ENCODE measurements at regions not wholly inside any gene's neighbourhood (a gene's known extent, or its start where the extent isn't known, plus 50 kb on each side); places are given as distances from the start of the nearest gene placed in this dataset.
"Not testable (repeated sequence)": the region's sequence is repeated elsewhere in the genome, so short reads cannot be mapped to it uniquely, and the experiment has no call there.

DNA sequence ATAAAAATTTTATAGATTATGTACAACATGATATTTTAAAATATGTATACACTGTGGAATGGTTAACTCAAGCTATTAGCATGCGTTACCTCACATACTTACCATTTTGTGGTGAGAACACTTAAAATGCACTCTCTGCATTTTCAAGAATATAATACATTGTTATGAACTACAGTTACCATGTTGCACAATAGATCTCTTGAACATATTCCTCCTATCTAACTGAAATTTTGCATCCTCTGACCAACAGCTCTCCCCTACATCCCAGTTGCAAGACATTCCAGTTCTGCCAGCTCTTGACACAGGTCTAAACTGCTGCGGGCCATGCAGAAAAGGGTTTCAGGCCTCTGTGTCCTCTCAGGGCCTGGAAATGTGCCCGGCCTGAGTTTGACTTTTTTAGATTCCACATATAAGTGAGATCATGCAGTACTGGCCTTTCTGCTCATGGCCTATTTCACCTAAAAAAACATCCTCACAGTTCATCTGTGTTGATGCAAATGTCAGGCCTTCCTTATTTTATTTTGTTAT lies 113.7 kb downstream of the CDCA7 start:
- DNase-seq, result no peak

DNA sequence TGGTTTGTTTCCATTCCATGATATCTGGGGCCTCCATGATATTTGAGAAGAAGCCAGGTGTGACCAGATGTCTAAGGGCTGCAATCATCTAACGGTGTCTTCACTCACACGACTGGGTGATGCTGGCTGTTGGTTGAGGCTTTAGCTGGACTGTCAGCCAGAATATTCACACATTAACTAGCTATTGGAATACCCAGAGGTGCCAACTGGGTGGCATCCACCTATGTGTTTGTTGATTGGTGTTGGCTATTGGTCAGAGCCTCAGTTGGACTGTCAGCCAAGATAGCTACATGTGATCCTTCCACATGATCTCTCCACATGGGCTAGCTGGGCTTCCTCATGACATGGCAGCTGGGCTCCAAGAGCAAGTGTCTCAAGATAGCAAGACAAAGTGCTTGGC lies 117.4 kb downstream of the CDCA7 start:
- no peak for DNase-seq

DNA sequence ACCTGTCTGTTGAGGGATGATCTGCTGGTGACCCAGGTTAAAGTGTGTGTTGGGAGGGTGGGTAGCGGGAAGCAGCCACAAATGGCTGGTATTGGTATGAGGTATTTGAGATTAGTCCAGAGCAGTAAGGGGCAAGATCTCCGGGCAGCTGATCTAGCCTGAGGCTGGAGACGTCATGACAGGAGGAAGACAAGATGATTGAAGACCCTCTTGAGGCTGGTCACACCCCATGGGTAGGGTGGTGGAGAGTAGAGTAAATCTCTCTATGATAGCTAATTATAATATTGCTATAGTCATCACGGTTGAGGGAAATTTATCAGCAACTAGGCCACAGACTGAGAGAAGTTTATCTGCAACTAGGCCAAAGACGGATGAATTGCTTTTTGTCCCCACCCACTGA lies 128.5 kb downstream of the CDCA7 start:
- DNase-seq, result no peak

DNA sequence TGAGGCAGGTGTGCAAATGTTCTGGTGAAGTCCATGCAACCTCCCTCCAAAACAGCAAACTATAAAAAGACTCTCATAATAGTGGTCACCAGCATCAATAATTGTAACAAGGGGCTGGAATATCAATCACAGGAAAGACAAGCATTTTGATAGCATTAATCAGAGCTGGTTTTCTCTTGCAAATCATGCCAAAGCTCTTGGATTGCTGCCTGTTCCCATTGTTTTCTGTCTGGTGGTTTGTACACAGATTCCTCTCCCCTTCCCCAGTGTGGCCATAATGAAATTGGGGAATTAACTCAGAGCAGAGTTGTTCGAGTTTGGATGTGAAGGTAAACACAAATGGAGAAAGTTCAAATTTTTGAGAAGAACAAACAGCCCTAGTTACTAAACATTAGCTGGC lies 134.2 kb downstream of the CDCA7 start:
- no peak for DNase-seq

DNA sequence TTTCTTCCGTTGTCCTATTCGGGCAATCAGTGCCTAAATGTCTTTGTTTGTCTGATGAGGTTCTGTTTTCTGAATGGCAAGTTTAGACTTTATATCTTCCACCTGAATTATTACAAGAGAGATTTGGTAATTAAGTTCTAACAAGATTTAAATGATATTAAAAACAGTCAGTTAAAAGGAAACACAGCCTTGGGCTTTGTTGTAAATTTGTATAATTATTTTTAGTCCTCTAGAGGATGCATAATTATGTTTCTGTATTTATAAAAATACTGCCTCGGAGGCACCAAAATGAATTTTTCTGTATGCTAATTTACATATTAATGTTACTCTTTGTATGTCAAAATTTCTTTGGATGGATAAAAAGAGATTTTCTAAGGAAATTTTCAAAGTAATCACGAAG lies 136.7 kb downstream of the CDCA7 start:
- DNase-seq, result no peak

DNA sequence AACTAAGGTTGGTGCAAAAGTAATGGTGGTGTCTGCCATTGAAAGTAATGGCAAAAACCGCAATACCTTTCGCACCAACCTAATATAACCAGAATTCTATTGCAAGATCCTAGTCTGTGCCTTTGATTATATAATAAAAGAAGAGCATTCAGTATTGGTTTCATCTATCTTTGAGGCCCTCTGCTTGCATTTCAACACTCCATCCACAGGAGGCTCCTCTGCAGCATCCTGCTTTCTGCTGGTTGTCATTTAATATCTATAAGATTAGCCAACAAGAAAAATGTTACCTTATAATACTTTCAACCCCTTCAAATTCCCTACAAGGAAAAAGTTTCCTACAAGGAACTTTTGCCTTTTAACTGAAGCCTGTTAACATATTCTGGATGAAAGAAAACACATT lies 139.2 kb downstream of the CDCA7 start:
- DNase-seq, result no peak

DNA sequence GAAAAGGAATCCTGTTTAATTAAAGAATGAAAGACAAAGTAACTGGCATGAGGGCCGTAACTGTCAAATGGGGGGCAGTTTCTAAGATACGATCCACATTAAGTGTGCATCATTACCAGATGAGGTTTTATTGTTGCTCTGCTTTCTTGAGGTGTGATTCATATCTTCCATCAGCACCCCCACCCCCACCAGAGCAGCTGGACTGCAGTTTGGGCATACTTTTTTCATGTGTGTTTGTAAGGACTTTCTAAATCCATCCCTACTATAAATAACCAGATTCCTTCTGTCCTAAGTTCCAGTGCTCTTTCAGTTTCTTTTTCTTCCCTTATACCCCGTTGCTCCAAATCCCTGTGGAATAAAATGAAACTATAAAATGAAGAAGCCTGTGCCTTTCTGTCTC lies 142.1 kb downstream of the CDCA7 start:
- DNase-seq, result no peak

DNA sequence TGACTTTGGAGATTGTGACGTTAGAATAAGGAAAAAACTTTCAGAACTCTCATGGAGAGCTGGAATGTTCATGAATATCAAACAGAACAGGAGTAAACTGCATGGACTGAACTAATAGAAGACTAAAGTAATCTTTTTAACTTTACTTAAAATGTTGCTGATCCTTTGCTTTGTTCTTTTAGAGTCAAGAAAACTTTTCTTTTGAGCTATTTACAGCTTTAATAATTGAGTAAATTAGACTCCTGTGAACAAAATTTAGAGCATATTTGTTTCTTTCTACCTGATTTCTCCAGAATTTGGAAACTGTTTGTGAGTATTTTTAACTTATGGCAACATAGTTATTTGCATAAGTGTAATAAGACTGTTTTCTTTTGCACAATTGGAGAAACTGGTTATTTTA lies 146.3 kb downstream of the CDCA7 start:
- DNase-seq, result no peak

DNA sequence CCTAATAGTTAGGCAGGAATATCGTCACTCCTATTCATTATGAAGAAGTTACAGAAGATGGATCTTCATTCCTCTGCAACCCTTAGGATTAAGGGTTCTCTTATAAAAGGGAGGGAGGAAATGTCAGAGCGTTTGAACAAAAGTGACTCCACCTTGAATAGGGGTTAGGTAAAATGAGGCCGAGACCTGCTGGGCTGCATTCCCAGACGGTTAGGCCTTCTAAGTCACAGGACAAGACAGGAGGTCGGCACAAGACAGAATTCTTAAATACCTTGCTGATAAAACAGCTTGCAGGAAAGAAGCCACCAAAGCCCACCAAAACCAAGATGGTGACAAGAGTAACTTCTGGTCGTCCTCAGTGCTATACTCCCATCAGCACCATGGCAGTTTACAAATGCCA lies 147.6 kb downstream of the CDCA7 start:
- DNase-seq, result no peak

DNA sequence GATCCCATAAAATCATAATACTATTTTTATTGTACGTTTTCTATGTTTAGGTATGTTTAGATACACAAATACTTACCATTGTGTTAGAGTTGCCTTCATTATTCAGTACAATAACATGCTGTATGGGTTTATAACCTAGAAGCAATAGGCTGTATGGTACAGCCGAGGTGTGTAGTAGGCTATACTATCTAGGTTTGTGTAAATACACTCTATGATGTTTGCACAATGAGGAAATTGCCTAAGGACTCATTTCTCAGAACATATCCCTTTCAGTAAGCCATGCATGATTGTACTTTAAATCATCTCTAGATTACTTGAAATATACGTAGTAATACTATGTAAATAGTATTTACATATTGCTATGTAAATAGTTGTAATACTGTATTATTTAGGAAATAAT lies 156.7 kb downstream of the CDCA7 start:
- no peak for DNase-seq

DNA sequence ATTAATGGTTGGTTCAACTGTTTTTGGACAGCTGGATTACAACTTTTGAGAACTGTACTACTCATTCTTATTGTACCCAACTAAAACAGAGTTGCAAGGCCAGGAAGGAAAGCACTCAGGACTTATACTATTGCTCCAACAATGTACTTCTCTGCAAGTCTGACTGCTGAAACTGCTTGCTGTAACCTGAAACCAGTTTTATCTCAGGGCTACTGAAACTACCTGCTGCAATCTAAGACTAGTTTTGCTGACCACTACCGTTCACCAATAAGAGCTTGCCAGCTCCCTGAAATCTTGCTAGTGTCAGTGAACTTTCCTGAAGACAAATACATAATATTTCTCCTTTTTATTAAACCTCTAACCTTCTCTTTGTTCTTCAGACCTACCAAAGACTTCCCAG lies 157.3 kb downstream of the CDCA7 start:
- no peak for DNase-seq

DNA sequence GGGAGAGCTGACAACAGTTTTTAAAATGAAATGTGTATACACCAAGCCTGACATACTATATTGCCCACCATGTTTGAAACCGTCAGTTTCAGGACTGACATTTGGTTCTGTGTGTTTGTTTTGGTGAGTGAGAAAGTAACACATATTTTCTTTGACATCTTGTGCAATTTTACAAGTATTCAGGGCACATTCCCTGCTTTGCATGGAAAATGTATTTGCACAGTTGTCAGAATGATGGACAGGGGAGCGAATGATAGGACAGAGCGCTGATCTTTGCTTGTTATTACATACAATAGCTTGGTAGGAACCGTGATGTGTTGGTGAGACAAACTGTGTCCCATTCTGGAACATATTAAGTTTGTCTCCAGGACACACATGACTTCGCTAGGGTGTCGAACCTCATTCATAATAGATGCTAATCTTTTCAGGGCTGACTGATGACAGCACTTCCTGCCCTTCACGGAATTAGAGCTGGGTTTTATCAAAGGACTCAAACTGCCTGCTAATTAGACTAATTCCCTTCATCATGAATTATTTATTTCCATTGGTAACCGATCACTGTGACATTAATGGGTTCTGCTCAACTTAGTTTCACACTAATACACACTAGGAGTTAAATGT lies 158.5 kb downstream of the CDCA7 start:
- DNase-seq, result no peak

DNA sequence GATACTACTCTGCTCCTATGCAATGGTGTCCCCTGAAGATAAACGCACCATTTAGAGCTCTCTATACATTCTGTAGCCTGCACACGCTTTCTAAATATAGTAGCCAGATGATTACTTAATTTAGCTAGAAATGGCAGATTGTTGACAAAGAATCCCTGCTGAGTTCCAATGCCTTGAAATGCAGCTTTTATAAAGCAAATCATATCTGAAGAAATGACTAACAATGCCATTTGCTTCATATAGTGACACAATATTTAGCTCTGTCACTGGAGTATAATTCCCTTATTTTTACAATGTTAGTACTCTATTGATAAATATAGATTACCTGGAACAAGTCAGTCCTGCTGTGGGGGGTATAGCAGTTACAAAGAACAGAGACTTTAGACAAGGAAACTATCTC lies 166.2 kb downstream of the CDCA7 start:
- DNase-seq, result no peak

DNA sequence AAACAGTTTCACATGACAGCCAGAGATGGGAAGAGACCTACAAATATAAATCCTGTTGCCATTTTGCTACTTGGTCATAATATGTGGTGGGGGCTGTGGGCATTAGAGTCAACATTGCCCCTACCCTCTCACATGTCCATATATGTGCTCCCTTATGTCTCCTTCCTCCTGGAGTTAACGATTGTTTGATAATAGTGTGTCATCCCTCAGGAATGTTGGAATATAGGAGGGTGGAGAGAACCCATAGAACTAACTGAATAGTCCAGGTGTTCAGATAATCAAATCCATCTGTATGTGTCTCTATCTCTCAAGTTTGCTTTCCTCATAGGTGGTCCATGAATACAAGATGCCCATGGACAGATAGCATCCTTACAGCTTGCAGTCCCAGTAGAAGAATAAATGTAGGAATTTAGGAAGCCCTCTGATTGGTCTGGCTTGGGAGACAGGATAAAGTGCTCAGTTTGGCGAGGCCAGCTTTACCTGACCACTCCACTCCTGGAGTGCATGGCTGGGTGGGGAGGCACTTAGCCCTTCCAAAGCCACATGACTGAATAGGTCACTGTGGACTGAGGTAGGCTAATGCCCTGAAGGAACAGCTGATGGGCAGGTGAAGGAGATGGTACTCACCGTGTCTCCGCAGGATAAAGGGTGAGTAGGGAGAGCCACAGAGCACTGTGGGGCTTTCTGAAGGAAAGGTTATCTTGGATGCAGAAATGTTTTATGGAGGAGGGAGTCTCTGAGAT lies 166.9 kb downstream of the CDCA7 start:
- no peak for DNase-seq

DNA sequence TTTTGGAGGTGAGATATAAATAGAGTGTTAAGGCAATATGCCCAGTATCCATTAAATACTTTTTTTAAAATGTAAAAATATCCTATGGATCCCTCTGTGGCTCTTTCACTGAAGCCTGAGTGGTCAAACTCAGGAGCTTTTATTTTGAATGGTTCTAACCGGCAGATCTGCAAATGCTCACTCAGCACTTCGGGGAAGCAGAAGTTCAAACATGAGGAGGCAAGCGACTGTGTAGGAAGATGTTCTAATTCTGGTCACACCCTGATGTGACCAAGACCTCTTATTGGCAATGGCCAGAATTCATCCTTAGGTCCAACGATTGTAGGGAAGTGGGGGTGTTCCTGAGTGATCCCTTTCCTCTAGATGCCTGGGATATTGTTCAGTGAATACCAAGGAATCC lies 168.8 kb downstream of the CDCA7 start:
- no peak for DNase-seq

DNA sequence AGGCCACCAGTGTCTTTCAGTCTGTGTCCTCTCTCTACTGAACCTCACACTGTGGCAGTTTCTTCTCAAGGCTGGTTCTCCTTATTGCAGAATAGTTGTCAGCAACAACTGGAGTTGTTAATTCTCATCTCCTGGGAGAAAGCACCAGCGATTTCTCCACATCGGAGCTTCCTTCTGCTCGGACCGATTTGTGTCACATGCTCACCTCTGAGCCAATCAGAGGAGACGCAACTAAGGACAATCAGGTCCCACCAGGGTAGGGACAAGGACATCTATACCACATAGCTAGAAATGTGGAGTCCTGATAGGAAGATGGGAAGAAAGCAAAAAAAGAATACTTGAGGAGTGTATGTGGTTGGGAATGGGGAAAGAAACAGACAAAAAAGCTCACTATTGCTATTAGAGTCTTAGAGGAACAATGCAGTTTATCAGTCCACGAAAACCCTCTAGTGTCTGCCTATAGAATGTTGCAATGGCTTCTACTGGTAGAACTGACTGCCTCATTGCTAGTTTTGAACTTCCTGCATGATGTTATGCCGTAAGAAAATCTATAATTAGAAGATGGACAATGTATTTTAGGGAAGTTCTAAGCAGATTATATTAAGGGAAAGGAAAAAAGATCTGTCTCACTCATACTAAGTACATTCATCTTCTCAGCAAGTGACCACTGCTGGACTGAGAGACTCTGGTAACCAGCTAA lies 169.7 kb downstream of the CDCA7 start:
- no peak for DNase-seq

DNA sequence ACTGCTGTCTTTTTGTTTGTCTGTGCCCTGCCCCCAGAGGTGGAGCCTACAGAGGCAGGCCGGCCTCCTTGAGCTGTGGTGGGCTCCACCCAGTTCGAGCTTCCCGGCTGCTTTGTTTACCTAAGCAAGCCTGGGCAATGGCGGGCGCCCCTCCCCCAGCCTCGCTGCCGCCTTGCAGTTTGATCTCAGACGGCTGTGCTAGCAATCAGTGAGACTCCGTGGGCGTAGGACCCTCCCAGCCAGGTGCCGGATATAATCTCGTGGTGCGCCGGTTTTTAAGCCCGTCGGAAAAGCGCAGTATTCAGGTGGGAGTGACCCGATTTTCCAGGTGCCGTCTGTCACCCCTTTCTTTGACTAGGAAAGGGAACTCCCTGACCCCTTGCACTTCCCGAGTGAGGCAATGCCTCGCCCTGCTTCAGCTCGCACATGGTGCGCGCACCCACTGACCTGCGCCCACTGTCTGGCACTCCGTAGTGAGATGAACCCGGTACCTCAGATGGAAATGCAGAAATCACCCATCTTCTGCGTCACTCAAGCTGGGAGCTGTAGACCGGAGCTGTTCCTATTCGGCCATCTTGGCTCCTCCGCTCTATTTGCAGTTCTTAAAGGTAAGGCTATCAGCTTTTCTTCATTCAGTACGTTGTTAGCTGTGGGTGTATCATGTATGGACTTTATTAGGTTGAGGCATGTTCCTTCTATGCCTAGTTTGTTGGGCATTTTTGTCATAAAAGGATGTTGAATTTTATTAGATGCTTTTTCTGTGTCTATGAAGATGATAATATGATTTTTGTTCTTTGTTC lies 178.3 kb downstream of the CDCA7 start:
- not testable (repeated sequence) for DNase-seq

DNA sequence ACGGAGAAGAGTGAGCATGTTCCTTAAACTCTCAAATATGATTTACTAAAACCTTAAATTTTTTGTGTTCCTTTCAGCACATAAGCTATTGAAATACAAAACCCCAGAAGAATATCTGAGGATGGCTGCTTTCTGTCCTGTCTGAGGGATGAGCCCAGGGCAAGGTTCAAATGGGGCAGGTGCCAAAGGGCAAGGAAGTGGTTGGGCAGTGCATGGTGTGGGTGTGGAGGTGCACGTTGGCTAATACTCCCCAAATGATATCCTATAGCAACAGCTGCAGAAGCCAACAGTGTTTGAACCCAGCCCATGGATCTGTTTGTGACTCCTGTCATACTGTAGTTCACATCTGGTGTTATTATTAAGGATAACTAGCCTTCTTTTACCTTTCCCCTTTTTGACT lies 183.0 kb downstream of the CDCA7 start:
- DNase-seq, result no peak

DNA sequence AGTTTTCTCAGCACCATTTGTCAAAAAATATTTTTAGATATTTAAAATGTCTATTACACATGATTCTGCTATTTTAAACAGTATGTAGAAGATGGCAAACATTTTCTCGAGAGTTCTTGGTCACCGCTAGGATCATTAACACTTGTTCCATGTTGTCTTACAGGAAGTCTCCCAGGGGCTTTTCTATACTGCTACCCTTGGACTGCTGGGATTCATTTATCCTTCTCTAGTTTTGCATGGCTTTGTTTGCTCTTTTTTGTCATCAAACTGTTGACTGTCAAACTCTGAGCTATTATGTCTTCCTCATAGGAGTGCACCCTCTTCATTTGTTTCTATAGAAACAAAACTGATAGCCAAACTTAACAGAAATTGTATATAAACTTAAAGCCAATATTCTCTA lies 184.9 kb downstream of the CDCA7 start:
- DNase-seq, result no peak

DNA sequence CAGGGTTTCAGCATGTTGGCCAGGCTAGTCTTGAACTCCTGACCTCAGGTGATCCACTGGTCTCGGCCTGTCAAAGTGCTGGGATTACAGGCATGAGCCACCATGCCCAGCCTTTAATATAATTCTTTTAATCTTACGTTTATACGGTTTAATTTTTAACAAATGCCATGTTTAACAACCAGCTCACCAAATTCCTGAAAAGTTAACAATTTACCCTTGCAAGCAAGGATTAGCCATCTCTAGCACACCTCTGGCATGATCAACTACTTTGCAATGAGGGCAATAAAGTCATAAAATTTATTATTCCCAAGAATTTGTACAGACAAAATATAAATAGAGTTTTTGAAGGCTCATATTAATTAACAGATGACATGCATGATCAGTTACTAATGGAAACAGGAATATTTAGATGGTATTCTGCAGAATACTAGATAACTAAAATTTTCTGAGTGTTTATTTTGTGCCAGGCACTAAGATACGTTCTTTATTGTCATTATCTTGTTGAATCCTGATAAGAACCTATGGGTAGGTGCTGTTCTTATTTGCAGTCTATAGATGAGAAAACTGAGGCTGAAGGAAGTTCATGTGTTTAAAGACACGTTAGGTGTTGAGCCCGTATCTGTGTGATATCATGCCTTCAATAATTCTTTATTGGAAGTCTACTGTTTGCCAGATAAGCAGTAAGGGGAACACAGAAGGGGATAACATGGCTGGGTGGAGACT lies 190.1 kb downstream of the CDCA7 start:
- no peak for DNase-seq

DNA sequence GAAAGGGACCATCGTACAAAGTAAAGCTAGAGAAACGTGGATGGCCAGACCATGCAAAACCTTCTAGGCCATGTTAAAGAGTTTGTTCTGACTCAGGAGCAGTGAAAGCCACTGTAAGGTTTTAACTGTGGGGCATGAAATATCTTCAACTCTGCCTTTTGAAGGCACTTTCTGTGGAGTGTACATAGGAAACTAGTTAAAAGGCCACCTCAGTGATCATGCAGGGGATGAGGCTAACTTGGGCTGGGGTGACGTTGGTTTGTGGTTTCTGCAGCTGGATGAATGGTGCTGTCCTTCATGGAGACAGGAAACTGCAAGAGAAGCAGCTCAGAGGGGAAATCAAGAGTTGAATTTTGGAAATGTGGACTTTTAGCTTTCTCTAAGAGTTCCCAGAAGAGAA lies 190.7 kb downstream of the CDCA7 start:
- DNase-seq, result no peak

DNA sequence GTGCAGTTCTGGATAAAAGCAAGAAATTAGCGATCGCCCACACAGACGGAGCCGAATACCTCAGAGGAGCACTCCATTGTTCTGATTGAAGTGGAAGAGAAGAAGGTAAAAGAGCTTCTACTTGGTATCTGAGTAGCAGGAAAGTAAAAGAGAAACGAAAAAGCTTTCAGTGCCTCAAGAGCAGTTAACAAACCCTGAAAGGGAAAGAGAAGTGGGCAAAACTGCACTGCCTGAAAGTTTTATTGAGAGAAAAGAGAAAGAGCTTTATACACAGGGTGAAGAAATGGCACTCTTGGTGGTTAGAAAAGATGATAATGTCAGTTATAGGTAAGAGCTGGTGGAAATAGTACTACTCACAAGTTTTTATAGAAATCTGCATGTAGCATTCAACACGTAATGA lies 192.8 kb downstream of the CDCA7 start:
- no peak for DNase-seq

DNA sequence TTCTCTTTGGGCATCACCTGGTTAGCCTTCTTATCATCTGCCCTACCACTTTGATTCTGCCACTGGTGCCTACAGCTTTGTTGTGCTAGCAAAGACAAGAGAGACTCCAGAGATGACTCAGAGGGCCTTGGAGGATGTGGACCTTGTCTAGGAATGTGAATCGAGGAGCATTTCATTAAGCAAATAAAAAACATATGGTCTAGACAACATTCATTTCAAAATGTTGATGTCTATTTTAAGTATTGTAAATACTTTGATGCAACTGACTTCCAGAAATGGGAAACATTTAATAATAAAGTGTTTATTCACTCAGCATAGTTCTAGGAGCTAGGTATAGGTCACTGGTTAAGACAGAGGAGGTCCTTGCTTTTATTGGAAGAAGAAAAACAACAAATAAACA lies 195.5 kb downstream of the CDCA7 start:
- DNase-seq, result no peak

Data from effector CD4-positive, alpha-beta T cell (primary cell).